ENCODE measurements at regions not wholly inside any gene's neighbourhood (a gene's known extent, or its start where the extent isn't known, plus 50 kb on each side); places are given as distances from the start of the nearest gene placed in this dataset.
A peak's percentile ranks its signal among the peaks of the same experiment; 100 is the strongest.
"Not testable (repeated sequence)": the region's sequence is repeated elsewhere in the genome, so short reads cannot be mapped to it uniquely, and the experiment has no call there.

GRCh38 chr14:105704091-105704490 is 177.7 kb downstream of the TMEM121 start:
- H3K4me3 ChIP-seq; CTCF ChIA-PET; DNase-seq (ENCODE audit: low read depth in 1 of 2, low spot score in 1 of 2); H3K27ac ChIP-seq; H3K9me3 ChIP-seq; FAIRE-seq; H3K4me2 ChIP-seq; ATAC-seq; POLR2A ChIA-PET; H3K4me1 ChIP-seq: not testable (repeated sequence)
- WGBS (ENCODE audit: missing lambda C conversion rate) = 100% methylated on average over 1 of the region's 10 CpGs

- H3K27ac ChIP-seq; FAIRE-seq; H3K4me1 ChIP-seq; POLR2A ChIA-PET; H3K9me3 ChIP-seq; DNase-seq (ENCODE audit: low read depth in 1 of 2, low spot score in 1 of 2); H3K4me2 ChIP-seq; ATAC-seq; CTCF ChIA-PET; H3K4me3 ChIP-seq: not testable (repeated sequence)
- 35% methylated on average over 3 of the region's 10 CpGs for WGBS (ENCODE audit: missing lambda C conversion rate)
Observed at GRCh38 chr14:105704492-105704891, 178.1 kb downstream of the TMEM121 start.

GRCh38 chr14:105705512-105705861 is 179.1 kb downstream of the TMEM121 start:
- FAIRE-seq; H3K4me3 ChIP-seq; H3K4me1 ChIP-seq; ATAC-seq; CTCF ChIA-PET; POLR2A ChIA-PET; DNase-seq (ENCODE audit: low read depth in 1 of 2, low spot score in 1 of 2); H3K27ac ChIP-seq; H3K4me2 ChIP-seq; H3K9me3 ChIP-seq: not testable (repeated sequence)
- WGBS (ENCODE audit: missing lambda C conversion rate) = 50% methylated on average over 4 of the region's 4 CpGs

GRCh38 chr14:105705862-105706700 is 179.7 kb downstream of the TMEM121 start:
- CTCF ChIA-PET; POLR2A ChIA-PET; H3K4me3 ChIP-seq; H3K4me1 ChIP-seq; H3K4me2 ChIP-seq; DNase-seq (ENCODE audit: low read depth in 1 of 2, low spot score in 1 of 2); FAIRE-seq; H3K9me3 ChIP-seq; H3K27ac ChIP-seq: not testable (repeated sequence)
- 8% methylated on average over 6 of the region's 12 CpGs for WGBS (ENCODE audit: missing lambda C conversion rate)
- ATAC-seq = peak; percentile 5 to 40; a peak in 4 of 6 replicates

GRCh38 chr14:105706701-105707019 is 180.3 kb downstream of the TMEM121 start:
- DNase-seq (ENCODE audit: low read depth in 1 of 2, low spot score in 1 of 2); CTCF ChIA-PET; H3K4me2 ChIP-seq; FAIRE-seq; H3K4me1 ChIP-seq; H3K4me3 ChIP-seq; H3K9me3 ChIP-seq; H3K27ac ChIP-seq; POLR2A ChIA-PET: not testable (repeated sequence)
- 0% methylated on average over 1 of the region's 8 CpGs for WGBS (ENCODE audit: missing lambda C conversion rate)
- ATAC-seq = peak; percentile 25 to 63; a peak in 4 of 6 replicates

- 50% methylated on average over 18 of the region's 23 CpGs for WGBS (ENCODE audit: missing lambda C conversion rate)
- DNase-seq (ENCODE audit: low read depth in 1 of 2, low spot score in 1 of 2); CTCF ChIA-PET; POLR2A ChIA-PET; H3K4me1 ChIP-seq; H3K4me2 ChIP-seq; H3K27ac ChIP-seq; H3K9me3 ChIP-seq; FAIRE-seq; H3K4me3 ChIP-seq: not testable (repeated sequence)
- ATAC-seq = peak in 1 of 2 experiments; percentile 22; a peak in 2 of 6 replicates
Observed at GRCh38 chr14:105707099-105707498, 180.7 kb downstream of the TMEM121 start.

GRCh38 chr14:105707723-105708151 is 181.4 kb downstream of the TMEM121 start:
- DNase-seq (ENCODE audit: low read depth in 1 of 2, low spot score in 1 of 2); FAIRE-seq; H3K4me1 ChIP-seq; H3K4me2 ChIP-seq; H3K9me3 ChIP-seq; H3K4me3 ChIP-seq; H3K27ac ChIP-seq; POLR2A ChIA-PET; CTCF ChIA-PET; ATAC-seq: not testable (repeated sequence)
- 49% methylated on average over 16 of the region's 18 CpGs for WGBS (ENCODE audit: missing lambda C conversion rate)

- DNase-seq (ENCODE audit: low read depth in 1 of 2, low spot score in 1 of 2); H3K27ac ChIP-seq; H3K9me3 ChIP-seq; H3K4me1 ChIP-seq; POLR2A ChIA-PET; H3K4me2 ChIP-seq; ATAC-seq; FAIRE-seq; CTCF ChIA-PET; H3K4me3 ChIP-seq: not testable (repeated sequence)
- WGBS (ENCODE audit: missing lambda C conversion rate) = 40% methylated on average over 2 of the region's 24 CpGs
Observed at GRCh38 chr14:105708251-105709134, 182.1 kb downstream of the TMEM121 start.
